Upper lobe of left lung (tissue), 4 donors: ENCODE measurements at regions not wholly inside any gene's neighbourhood (a gene's known extent, or its start where the extent isn't known, plus 50 kb on each side); places are given as distances from the start of the nearest gene placed in this dataset.

Experiments used
- CTCF ChIP-seq, 6 experiments: fragments of 450-650 bp in 4 of 6; fragments of 200-600 bp in 2 of 6; sonication (generic) in 2 of 6; IDR thresholded peaks; one replicate each; pipeline ENCODE4 v1.5.1; 2016 to 2019; ENCODE audit warnings: antibody characterized with exemption in 6 of 6
- POLR2A ChIP-seq, 4 donors: fragments of 450-650 bp; IDR thresholded peaks; one replicate each; pipeline ENCODE4 v1.5.1; 2016 to 2017; ENCODE audit warnings: antibody characterized with exemption in 4 of 4, mild to moderate bottlenecking in 2 of 4
- POLR2AphosphoS5 ChIP-seq, 2 donors: sonication (generic); formaldehyde crosslinking; IDR thresholded peaks; one replicate each; pipeline ENCODE4 v1.5.1; 2017; ENCODE audit warnings: antibody characterized with exemption in 2 of 2

GRCh38 chr2:150569761-150570160 is 82.3 kb upstream of the RND3 start:
- no peak for TF ChIP-seq CTCF (IDR thresholded peaks at IDR 0.05)
- no peak for TF ChIP-seq POLR2AphosphoS5 (IDR thresholded peaks at IDR 0.05)
- no peak for TF ChIP-seq POLR2A (IDR thresholded peaks at IDR 0.05)
